GM04503 (cell line): ENCODE measurements at regions not wholly inside any gene's neighbourhood (a gene's known extent, or its start where the extent isn't known, plus 50 kb on each side); places are given as distances from the start of the nearest gene placed in this dataset.
"Not testable (repeated sequence)": the region's sequence is repeated elsewhere in the genome, so short reads cannot be mapped to it uniquely, and the experiment has no call there.

ENCODE experiments used
- DNase-seq: peaks from one replicate; pipeline ENCODE4 v3.0.0-alpha.2; 2012; ENCODE audit warnings: low read depth

DNA sequence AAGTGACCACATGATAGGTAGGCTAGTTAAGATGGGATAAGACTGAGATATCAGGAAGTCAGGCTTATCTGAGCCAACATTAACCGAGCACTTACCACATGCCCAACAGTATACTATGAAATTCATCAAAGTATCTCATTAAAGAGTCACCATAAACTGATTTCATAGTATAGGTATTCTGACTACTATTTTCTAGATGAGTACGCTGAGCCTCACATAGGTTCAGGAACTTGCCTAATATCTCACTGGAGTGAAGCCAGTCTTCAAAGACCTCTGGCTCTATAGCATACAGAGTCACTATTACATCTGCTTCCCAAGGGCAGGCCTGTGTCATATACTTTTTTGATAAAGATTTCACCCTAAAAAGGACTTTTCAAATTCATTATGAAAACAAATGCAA is 115.6 kb upstream of the NGF start:
- DNase-seq, result no peak

DNA sequence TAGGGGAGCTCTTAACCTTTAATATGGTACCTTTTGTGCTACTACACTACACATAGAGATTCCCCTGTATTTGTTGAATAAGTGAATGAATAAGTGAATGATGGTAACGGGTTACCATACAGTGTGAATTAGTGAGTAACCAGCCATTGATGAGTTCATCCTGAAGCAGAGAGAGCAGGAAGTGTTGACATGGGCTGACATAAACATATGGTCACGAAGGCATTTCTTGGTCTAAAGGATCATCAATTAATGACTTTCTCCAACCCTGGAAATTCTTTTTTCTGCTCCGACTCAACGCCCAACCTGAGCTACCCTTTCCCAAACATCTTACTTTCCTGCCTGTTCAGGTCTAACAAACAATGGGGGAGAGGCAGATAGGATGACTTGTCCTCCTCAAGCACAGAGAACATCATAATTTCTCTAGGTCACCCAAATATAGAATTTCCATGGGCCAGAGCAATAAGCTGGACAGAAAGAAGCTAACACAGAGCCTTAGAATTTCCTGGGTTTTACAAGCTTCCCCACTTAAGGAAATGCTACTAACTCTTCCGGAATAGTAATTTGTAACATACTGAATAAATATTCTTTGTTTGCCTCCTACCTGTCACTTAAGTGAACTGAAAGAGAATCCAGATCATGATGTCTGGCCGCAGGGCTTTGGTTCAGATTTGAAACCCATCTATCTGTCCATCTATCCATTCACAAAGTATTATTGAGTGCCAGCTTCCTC is 114.7 kb upstream of the NGF start:
- DNase-seq, result no peak

DNA sequence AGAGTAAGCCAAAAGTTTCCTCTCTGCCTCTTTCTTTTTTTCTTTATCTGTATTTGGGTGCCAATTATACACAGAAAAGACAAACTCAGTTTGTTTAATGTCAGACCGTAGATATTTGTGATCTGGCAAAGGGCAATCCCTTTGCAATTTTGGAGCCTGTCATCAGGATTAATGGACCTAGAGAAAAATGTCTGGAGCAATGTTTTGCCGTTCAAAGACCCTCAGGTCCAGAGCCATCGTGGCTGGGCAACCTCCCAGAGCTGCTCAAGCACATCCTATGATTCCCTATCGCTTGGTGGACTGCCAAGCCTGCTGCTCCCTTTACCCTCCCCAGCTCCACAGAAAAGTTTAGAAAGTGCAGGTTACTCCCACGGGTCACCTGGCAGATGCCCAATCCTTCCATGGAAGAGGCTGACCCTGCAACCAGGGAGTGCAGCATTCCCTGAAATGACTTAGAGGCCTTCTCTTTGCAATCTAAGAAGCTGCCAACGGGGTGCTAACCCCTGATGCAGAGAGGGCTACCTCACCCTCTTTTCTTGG is 112.5 kb upstream of the NGF start:
- DNase-seq, result no peak

DNA sequence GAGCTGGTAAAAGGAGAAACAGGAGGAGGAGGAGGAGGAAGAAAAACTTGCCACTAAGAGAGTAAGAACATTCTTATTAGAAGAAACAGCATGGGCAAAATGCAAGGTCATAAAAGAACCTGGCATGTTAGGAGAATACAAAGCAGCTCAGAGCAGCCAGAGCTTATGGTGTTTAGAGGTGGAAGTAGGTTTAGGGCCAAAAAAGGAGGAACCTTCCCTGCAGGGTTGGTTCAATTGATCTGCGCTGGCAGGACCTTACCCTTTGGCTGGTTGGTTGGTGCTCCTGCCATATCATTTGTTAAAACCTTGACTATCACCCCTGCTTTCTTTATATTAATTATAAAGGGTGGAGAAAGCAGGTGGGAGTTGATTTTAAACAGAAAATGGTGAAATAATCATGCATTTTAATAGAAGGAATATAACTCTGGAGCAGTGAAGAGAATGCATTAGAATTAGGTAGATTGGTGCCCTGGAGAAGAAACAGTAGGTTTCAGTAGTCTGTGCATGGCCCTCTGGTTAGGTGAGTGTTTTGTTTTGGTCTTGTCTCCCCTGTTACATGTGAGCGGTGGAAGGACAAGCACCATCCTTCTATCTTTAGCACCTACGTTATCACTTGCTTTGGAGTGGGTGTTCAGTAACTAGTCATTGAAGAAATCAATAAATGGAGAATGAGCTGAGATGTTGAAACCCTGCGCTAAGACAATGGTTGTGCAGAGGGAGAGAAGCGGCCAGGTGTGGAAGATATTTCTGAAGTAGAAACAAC is 110.4 kb upstream of the NGF start:
- no peak for DNase-seq

DNA sequence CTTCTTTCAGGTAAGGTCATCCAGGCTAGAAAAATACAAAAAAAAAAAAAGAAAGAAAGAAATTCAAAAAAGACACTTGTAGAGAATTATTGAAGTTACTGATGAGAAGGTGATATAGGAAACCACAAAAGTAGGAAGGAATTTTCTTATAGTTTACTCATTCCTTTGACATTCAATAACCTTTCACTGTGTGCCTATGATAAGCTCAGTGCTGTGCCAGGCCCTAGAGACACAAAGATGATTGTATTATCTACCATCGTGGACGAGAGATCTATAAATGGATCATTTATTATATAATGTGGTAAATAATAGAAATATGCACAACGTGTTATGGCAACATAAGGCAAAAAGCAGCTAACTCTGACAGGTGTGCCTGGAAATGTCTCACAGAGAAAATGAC is 109.6 kb upstream of the NGF start:
- DNase-seq, result no peak

DNA sequence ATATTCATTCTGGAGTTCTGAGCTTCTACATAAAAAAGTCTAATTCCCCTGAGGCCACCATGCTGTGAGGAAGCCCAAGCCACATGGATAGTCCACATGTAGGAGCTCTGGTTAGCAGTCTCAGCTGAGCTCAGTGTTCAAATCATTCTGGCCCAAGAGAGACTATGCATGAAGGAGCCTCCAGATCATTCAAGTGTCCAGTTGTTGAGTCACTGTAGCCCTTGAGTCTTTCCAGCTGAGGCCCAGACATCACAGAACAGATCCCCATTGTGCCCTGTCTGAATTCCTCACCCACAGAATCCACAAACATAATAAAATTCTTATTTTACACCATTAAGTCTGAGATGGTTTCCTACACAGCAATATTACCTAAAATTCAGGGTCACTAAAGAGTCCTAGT is 107.0 kb upstream of the NGF start:
- DNase-seq, result no peak

GRCh38 chr1:115440733-115441132 is 102.7 kb upstream of the NGF start:
- DNase-seq, result no peak

GRCh38 chr1:115439520-115439919 is 101.5 kb upstream of the NGF start:
- DNase-seq, result not testable (repeated sequence)

GRCh38 chr1:115437196-115437595 is 99.1 kb upstream of the NGF start:
- no peak for DNase-seq

DNA sequence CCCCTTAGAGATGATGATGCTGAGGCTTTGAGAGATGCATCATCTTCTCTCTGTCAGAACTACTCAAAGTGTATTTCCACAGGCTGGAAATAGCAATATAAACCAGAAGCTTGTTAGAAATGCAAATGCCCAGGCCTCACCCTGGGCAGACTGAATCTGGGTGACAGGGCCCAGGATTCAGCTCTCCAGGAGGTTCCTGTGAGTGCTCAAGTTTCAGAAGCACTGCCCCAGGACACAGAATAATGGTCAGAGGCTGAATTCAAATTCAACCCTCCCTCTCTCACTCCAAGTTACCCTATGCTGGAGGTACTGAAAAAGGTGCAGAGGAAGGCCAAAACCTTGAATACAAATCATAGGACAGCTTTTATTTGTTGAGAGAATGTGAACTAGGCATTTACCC is 98.5 kb upstream of the NGF start:
- DNase-seq, result no peak

DNA sequence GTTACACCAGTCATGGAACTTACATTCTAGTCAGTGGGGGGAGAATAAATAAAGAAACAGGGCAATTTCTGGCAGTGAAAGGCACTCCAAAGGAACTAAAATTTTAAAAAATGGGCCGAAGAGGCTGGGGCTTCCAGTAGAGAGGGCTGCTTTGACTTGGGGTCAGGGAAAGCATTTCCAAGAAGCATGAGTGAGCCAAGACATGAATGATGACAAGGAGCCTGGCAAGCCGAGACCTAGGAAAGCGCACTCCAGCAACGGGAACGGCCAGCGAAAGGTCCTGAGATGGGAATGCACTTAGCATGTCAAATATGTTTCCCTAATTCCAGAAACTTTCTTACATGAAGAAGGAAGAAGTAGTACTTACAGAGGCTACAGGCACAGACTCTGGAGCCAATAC is 95.4 kb upstream of the NGF start:
- no peak for DNase-seq

DNA sequence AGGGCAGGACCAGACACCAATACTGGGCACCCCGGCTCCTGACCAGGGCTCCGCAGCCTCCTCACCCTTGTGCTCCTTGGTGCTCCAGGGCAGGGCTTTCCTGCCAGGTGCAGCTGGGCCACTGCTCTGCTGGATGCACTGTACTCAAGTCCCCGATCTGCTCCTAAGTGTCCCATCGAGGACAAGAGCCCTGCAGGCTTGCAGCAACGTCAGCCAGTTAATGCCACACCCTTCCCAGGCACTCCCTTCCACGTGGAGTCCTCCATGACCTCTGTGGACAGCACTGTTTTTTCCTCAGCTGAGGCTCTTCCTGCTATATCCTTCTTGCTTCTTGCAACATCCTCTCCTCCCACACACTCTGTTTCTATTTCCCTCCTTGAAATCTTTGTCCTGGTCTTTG is 94.0 kb upstream of the NGF start:
- DNase-seq, result no peak

DNA sequence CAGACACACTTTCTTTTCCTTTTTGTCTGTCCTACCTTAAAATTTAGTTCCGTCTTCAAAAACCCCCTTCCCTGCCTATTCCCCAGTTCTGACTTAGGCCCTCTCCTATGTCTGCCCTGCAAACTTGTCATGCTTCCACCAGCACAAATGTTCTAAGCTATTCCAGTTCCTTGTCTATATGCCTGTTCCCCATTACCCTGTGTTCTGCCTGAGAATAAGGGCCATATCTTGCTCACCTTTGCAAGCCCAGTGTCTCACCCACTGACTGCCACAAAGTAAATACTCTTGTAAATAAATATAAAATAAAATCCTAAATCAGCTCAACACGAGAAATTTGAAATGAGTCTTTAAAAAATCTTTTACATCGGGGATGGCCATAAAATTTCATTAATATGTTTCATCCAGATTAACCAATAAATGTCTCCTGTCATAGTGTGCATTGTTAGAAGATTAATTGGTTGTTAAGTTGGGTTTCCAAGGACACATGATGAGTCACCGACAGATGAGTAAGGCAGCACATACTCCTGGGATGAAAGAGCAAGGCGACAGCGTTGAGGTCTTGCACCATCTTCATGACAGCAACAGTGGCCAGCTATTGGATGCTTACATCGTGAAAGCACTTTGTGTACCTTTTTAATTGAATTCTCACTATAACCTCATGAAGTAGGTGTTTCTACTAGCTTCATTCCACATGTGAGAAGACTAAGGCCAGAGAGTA is 92.6 kb upstream of the NGF start:
- peak; percentile 96 for DNase-seq

DNA sequence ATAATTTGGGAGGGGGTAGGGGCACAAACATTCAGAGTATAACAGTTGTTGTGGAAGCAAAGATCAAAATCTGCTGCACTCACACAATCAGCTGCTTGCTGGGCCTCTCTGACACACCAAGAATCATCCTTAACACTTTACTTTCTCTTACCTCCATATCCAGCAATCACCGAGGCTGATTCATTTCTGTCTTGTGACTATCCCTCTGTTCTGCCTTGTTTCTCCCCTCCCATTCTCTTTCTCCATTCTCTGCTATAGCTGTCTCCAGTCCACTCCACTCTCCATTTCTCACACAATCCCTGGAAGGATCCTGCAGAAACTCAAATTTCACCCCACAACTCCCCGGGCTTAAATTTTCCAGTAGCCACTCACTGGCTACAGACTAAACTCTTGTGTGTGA is 91.8 kb upstream of the NGF start:
- DNase-seq, result no peak

GRCh38 chr1:115429241-115429640 is 91.2 kb upstream of the NGF start:
- DNase-seq, result peak; percentile 74

- DNase-seq, result no peak
Measured at GRCh38 chr1:115428676-115429075, 90.6 kb upstream of the NGF start.

- no peak for DNase-seq
Measured at GRCh38 chr1:115428256-115428655, 90.2 kb upstream of the NGF start.

DNA sequence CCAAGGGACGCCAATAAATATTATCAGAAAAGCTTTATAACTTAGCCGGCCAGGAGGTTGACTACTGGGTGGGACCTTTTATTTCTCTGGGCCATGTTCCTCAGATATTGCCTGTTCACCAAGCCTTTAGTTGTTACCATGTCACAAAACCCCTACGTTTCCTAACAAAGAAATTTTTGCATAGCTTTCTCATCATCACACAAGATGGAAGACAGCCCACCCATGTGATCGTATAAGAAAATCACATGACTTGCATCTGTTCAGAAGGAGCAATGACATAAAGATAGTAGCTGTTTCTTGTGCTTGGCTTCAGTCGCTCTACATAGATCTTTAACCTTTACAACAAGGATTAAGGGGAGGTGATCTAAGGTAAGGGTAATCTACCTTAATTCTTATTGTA is 88.9 kb upstream of the NGF start:
- no peak for DNase-seq

DNA sequence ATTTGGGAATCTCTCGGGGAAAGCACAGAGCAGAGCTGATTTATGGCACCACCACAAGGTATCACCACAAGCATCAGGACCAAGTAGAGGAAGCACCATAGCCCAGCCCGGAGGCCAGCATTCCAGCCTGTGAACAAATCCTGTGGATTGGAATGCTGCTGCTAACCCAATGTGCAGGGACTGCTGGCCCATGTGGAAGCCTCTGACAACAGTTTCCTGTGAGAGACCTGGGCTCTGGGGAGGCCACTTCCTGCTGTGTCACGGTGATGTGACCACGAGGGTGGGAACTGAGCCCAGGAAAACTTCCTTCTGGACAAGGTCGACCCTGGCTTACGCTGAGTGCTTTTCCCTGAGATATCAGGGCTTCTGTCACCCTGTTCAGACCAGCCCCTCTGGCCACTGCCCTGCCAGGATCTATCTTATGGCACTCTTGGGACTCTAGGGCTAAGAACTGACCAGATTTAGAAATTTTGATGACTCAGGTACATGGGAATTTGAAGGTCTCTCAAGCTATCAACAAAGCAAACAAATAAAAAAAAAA is 88.3 kb upstream of the NGF start:
- DNase-seq, result peak; percentile 98

GRCh38 chr1:115425442-115425841 is 87.4 kb upstream of the NGF start:
- DNase-seq, result no peak

GRCh38 chr1:115423776-115424175 is 85.7 kb upstream of the NGF start:
- no peak for DNase-seq

GRCh38 chr1:115419571-115419970 is 81.5 kb upstream of the NGF start:
- DNase-seq, result no peak

DNA sequence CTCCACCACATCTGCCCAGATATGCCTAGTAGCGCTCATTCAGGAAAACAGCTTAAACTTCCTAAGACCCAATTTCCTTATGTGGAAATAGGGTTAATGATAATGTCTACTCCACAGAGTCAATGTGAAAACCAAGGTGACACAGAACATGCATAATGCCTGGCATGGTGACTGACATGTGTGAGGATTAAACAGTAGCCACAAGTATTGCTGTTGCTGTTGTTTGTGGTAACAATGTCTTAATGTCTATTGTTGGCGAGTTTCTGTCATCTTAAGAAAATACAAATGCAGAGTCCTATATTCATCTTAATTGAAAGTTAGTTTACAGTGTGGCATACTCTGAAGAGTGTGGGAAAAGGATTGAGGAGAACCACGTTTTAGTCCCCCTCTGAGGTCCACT is 75.6 kb upstream of the NGF start:
- DNase-seq, result no peak
